Glutamatergic neuron (in vitro differentiated cells): ENCODE measurements at regions not wholly inside any gene's neighbourhood (a gene's known extent, or its start where the extent isn't known, plus 50 kb on each side); places are given as distances from the start of the nearest gene placed in this dataset.

Experiments used
- DNase-seq: peaks from one replicate; pipeline ENCODE4 v3.0.0; 2022
- H3K27ac Mint-ChIP-seq: one replicate; pipeline ENCODE4 v1.8.0; 2020; ENCODE audit warnings: mild to moderate bottlenecking, mixed read lengths, inconsistent platforms; ENCODE audit not compliant: unreplicated experiment
- H3K27me3 Mint-ChIP-seq: one replicate; pipeline ENCODE4 v1.8.0; 2020; ENCODE audit warnings: mild to moderate bottlenecking, moderate library complexity, mixed read lengths, inconsistent platforms; ENCODE audit not compliant: unreplicated experiment
- H3K36me3 Mint-ChIP-seq: one replicate; pipeline ENCODE4 v1.8.0; 2020; ENCODE audit warnings: mild to moderate bottlenecking, mixed read lengths, inconsistent platforms; ENCODE audit not compliant: unreplicated experiment
- H3K4me1 Mint-ChIP-seq: one replicate; pipeline ENCODE4 v1.8.0; 2020; ENCODE audit warnings: mild to moderate bottlenecking, low read depth, mixed read lengths, inconsistent platforms; ENCODE audit not compliant: unreplicated experiment
- H3K4me3 Mint-ChIP-seq: one replicate; pipeline ENCODE4 v1.8.0; 2020; ENCODE audit warnings: mild to moderate bottlenecking, mixed read lengths, inconsistent platforms; ENCODE audit not compliant: unreplicated experiment
- H3K9me3 Mint-ChIP-seq: one replicate; pipeline ENCODE4 v1.8.0; 2020; ENCODE audit warnings: mild to moderate bottlenecking, moderate library complexity, mixed read lengths, inconsistent platforms; ENCODE audit not compliant: unreplicated experiment
- CTCF ChIP-seq: fragments of 200-600 bp; sonication (generic); IDR thresholded peaks from one replicate; pipeline ENCODE4 v1.5.0; 2021; ENCODE audit not compliant: partially characterized antibody, unreplicated experiment

DNA sequence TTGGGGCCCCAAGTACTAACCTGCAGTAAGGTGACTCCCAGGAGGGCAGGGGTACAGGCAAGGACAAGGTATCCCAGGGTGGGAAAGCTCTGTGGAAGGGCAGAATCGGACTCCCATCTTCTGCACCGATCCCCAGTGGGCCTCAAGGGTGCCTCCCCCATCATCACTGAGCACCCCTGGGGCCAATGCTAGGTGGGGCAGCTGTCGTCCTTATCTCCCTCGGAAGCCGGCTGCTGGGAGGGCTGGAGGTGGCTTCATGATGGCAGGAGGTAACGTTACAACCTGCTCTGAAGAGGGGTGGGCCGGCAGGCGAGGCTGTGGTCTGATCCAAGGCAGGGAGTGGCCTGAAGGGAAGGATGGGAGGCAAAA is 87.6 kb upstream of the LINC01488 start:
- Mint-ChIP-seq H3K4me3 (no peak overlapping the region), H3K4me1 (no peaks in the 10 kb centered on the region), H3K27ac (no peak overlapping the region), H3K9me3 (peaks cover 10% of the 10 kb centered on the region), H3K27me3 (peaks cover 6% of the 10 kb centered on the region), H3K36me3 (peaks cover 16% of the 10 kb centered on the region)
- no peak for TF ChIP-seq CTCF
- DNase-seq = no peak

DNA sequence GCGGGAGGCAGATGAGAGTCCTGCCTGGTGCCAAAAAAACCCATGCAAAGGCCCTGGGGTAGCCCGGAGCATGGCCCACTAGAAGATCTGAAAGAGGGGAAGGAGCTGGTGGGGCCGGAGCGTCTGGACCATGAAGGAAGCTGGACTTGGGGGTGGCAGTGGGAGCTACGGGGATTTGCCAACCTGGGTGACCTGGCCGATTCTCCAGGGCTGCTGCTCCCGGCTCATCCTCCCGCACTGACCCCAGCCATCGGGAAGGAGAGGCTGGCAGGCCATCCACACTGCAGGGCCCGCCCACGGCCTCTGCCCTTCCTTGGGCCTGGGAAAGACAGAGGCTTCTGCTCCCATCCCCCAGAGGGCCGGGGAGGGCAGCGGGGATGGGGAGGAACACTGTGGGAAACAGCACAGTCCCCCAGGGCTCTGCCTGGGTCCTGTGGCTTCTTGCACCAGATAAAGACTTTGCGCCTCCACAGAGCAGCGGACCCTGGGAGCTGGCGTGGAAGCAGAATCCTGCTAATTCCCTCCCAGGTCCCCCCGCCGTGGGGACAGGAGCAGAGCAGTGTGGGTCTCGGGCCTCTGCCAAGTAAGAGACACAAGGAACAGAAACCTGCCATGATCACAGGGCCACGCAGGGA is 87.1 kb upstream of the LINC01488 start:
- Mint-ChIP-seq H3K27me3 (peaks cover 6% of the 10 kb centered on the region), H3K4me3 (no peak overlapping the region), H3K27ac (no peak overlapping the region), H3K36me3 (peaks cover 12% of the 10 kb centered on the region), H3K4me1 (no peaks in the 10 kb centered on the region), H3K9me3 (peaks cover 10% of the 10 kb centered on the region)
- TF ChIP-seq CTCF = no peak
- no peak for DNase-seq

DNA sequence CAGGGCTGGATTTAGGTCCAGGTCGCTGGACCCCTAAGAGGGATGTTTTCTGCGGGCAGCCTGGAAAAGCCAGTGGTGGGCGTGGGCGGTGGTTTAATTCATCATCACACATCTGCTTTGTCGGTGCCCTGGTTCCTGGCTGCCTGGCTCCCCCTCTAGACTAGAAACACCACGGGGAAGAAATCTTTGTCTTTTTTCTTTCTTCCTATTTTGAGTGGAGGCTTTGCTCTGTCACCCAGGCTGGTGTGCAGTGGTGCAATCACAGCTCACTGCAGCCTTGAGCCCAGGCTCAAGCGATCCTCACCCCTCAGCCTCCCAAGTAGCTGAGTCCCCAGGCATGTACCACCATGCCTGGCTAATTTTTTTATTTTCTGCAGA is 86.6 kb upstream of the LINC01488 start:
- peaks cover 10% of the 10 kb centered on the region for H3K9me3 Mint-ChIP-seq
- peaks cover 12% of the 10 kb centered on the region for H3K36me3 Mint-ChIP-seq
- no peak overlapping the region for H3K4me3 Mint-ChIP-seq
- no peak for TF ChIP-seq CTCF
- no peak overlapping the region for H3K27ac Mint-ChIP-seq
- H3K27me3 Mint-ChIP-seq = peaks cover 6% of the 10 kb centered on the region
- no peaks in the 10 kb centered on the region for H3K4me1 Mint-ChIP-seq
- no peak for DNase-seq

DNA sequence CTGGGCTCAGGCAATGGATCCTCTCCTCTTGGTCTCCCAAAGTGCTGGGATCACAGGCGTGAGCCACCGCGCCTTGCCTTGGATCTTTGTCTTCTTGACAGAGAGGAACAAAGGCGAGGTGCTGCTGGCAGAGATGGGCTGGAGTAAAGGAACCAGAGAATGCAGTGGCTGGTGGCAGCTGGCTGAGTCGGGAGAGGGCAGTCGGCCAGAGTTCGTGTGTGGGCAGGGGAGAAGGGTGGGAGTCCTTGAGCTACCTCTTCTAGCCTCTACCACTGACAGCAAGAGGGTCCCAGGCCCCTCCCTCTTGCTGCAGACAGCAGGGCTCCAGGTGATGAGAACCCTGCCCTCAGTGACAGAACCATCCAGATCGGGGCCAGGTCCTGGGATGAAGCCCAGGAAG is 86.2 kb upstream of the LINC01488 start:
- Mint-ChIP-seq H3K9me3 (peaks cover 10% of the 10 kb centered on the region), H3K27ac (no peak overlapping the region), H3K4me1 (no peaks in the 10 kb centered on the region), H3K36me3 (peaks cover 12% of the 10 kb centered on the region), H3K4me3 (no peak overlapping the region), H3K27me3 (peaks cover 6% of the 10 kb centered on the region)
- no peak for DNase-seq
- TF ChIP-seq CTCF = no peak

DNA sequence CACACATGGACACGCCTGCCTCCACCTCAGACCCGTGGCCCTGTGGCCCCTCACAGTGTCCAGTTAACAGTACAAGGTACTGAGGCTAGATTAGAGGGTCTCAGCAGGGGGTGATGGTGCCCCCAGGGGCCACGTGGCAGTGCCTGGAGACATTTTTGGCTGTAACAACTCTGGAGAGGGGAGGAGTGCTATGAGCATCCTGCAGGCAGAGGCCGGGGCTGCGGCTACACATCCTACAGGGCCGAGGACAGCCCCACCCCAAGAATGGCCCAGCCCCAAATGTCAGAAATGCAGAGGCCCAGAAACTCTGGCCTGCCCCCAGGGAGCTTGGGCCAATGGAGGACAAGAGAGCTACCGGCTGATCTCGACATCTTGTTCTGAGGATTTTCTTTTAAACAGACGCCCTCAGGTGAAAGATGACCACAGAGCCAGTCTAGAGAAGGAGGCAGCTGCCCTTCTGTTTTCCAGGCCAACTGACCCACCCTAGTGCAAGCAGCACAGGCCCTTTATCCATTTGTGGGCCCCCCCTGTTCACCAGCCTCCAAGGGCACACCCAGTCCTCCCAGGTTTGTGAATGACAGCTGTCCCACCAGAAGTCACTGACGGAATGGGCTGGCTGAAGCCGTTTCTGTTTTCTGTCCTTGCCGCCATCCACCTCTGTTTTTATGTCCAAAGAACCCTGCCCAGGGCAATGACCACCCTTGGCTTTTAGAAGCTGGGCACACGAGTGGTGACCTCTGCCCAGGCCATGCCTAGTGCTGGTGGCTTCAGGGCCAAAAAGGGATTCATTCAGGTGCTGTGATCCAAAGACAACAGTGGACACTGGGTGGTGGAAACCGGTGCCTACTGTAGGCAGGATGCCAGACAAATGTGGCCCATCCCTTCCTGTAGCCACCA is 85.2 kb upstream of the LINC01488 start:
- Mint-ChIP-seq H3K27me3 (peaks cover 4% of the 10 kb centered on the region), H3K36me3 (peaks cover 12% of the 10 kb centered on the region), H3K9me3 (peaks cover 10% of the 10 kb centered on the region), H3K4me1 (no peaks in the 10 kb centered on the region), H3K27ac (no peak overlapping the region), H3K4me3 (no peak overlapping the region)
- DNase-seq = no peak
- TF ChIP-seq CTCF = no peak
